GM19438 (cell line): ENCODE measurements at regions not wholly inside any gene's neighbourhood (a gene's known extent, or its start where the extent isn't known, plus 50 kb on each side); places are given as distances from the start of the nearest gene placed in this dataset.
"Not testable (repeated sequence)": the region's sequence is repeated elsewhere in the genome, so short reads cannot be mapped to it uniquely, and the experiment has no call there.

Experiments used
- ATAC-seq: cut with Tn5 transposase; IDR thresholded peaks from one replicate; pipeline ENCODE4 v1.9.1; 2021; ENCODE audit warnings: low read depth; ENCODE audit not compliant: unreplicated experiment

DNA sequence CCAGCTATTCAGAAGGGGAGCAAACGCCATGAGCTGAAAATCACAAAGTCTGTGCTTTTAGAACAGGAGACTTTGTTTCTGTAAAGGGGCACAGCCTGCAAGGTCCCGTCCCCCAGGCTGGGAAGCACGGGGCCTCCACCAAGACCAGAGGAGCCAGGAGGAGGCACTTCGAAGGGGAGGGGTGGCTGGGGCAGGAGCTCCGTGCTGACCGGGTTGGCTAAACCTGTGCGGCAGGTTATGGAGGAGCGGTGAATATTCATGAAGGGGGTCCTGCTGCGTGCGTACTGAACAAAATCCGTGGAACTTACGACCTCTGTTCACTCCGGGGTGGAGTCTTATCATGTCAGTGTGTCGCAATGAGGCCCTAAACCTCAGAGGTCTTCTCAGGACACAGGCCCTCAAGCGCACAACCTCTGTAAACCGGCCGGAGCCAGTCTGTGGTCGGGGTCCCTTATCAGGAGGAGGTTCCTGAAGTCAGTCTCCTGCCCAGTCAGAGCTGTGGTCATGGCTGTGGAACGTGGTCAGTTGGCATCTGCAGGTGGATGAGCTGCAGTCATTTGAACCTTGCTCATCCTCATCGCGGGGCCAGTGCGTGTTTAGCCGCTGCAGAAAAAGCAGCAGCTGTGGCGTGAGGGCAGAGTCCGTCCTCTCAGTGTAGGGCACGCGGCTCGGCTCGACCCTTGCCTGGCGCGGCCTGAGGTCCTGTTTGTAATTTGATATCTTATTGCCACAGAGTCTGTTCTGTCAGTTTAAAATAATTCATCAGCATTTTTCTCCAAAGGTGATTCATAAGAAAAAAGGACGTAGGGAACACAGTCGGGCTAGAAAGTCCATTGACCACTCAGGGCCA lies 5507.7 kb upstream of the TPTE start:
- ATAC-seq = not testable (repeated sequence)

DNA sequence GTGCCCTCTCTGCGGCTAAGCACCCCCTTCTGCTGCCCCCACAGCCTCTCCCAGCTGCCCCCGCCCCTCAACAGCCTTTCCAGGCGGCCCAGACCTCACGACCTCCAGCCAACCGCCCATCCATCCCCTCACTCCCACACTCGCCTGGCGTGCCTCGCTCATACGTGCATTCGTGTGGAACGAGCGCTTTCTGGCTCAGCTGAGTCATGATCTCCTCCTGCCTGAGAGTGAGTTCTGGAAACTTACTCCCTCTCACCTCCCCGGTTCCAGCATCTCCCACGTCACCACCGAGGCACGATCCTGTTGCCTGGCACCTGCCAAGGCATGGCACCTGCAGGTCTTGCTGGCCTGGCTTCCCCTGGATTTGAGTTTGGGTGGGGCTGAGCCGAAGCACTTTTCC lies 5506.2 kb upstream of the TPTE start:
- ATAC-seq = not testable (repeated sequence)

DNA sequence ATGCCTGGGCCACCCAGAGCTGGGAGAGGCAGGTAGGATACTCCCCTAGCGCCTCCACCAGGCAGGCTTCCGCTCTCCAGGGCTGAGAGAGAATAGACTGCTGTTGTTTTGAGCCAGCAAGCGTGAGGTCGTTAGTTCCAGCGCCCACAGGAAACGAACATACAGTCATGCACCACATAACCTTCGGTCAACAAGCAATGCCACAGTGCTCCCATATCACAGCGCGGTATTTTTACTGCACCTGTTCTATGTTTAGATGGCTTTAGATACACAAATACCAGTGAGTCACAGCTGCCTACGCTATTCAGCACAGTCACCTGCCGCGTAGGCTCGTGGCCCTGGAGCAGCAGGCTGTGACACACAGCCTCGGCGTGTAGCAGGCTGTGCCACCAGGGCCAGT lies 5502.3 kb upstream of the TPTE start:
- not testable (repeated sequence) for ATAC-seq

DNA sequence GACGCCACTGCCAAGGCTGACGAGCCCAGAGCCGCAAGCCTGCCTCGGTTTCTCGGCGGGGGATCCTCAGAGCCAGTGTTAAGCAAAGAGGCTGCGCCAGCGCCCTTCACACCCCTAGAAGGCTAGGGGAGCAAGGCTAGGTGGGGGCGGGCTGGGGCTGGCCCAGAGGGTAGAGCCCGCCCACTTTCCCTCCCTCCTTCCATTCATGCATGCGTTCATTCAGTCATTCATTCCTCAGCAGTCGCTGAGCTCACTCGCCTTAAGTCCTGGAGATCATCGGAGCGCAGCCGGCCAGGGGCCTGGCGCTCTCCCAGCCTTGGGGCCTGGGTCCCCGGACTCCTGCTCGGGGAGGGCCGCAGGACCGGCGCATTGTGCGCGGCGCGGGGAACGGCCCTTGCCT lies 5499.6 kb upstream of the TPTE start:
- not testable (repeated sequence) for ATAC-seq

DNA sequence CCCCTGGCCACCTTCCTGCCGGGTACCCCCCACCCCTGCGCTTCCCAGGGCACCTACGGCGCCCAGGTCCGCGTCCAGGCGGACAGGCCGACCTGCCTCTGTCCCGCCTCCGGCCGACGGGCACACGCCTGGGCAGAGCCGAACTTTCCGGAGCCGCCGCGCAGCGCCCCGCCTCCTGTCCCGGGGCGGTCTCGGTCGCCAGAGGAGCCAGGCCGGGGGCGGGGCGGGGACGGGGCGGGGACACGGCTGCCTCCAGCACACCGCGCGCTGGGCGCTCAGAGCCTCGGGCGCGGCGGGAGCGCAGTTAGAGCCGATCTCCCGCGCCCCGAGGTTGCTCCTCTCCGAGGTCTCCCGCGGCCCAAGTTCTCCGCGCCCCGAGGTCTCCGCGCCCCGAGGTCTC lies 5499.1 kb upstream of the TPTE start:
- not testable (repeated sequence) for ATAC-seq

DNA sequence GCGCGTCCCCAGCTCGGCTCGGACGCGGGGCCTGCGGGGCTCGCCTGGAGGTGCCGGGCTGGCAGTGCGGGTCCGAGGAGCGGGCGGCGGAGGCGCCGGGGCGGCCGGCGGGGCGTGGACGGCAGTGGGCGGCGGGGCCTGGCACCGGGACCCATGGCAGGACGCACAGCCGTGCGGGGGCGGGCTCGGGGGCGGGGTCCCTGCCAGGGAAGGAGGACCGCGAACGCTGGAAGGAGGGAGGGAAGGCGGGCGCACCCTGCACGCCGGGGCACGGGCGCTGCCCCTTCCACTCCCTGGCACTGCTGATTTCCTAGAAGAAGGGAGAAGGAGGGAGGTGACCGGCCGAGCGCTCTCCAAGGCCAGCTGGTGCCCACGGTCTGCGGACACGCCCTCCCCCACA lies 5498.6 kb upstream of the TPTE start:
- ATAC-seq = not testable (repeated sequence)

DNA sequence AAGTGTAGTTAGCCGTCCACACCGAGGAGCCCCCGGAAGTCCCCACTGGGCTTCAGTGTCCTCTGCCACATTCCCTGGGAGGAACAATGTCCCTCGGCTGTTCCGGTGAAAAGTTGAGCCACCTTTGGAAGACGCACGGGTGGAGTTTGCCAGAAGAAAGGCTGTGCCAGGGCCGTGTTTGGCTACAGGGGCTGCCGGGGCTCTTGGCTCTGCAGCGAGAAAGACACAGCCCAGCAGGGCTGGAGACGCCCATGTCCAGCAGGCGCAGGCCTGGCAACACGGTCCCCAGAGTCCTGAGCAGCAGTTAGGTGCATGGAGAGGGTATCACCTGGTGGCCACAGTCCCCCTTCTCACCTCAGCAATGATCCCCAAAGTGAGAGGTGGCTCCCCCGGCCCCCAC lies 5486.2 kb upstream of the TPTE start:
- ATAC-seq = not testable (repeated sequence)

DNA sequence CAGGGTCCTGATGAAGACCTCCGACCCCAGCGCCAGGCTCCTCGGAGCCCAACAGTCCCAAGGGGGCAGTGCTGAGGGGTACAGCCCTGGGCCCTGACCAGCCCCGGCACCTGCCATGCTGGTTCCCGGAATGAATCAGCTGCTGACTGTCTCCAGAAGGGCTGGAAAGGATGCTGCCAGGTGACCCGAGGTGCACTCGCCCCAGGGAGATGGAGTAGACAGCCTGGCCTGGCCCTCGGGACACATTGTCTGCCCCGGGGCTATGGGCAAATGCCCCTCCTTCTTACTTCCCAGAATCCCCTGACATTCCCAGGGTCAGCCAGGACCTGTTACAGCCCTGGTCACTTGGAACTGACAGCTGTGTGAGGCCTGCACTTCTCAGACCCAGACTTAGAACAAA lies 5485.8 kb upstream of the TPTE start:
- ATAC-seq = not testable (repeated sequence)

DNA sequence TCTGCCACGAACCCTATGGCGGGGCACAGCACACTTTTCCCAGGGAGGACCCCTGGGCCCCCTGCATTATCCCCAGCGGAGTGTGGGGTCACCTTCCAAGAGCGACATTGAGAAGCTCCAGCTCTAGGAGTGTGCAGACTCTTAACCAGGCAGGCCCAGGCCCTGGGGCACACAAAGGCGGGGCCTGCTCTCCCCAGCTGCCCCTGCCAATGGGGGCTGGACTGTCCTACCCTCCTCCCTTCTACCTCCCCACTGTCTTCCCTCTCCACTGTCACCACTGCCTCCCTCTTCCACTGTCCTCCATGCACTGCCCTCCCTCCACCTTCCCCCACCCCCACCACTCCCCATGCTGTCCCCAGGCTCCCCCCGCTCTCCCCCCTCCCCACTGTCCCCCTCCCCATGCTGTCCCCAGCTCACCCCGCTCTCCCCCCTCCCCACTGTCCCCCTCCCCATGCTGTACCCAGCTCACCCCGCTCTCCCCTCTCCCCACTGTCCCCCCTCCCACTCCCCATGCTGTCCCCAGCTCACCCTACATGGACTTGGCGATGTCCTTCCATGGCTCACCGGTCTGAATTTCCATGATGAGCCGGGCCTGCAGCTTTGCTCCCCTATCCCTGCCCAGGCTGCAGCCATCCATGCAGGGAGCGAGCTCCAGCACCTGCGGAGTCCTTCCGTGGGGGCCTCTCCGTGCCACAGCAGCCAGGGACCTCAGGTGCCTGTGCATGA lies 5483.6 kb upstream of the TPTE start:
- ATAC-seq = not testable (repeated sequence)

DNA sequence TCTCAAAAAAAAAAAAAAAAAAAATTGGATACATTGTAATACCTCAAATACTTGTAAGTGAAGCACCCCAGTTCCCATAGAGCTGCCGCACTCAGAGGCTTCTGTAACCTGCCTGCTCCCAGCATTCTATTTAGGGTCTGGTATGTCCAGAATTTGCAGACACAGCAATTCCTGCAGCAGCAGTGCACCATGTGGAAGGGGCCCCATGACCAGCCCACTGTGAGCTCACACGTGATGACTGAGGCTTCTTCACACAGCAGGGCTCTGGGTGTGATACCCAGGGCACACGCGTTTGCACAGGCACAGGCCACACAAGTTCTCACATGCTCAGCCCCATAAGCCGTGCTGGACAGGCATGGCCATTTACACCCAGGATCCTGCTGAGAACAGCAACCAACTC lies 5481.5 kb upstream of the TPTE start:
- ATAC-seq = not testable (repeated sequence)

DNA sequence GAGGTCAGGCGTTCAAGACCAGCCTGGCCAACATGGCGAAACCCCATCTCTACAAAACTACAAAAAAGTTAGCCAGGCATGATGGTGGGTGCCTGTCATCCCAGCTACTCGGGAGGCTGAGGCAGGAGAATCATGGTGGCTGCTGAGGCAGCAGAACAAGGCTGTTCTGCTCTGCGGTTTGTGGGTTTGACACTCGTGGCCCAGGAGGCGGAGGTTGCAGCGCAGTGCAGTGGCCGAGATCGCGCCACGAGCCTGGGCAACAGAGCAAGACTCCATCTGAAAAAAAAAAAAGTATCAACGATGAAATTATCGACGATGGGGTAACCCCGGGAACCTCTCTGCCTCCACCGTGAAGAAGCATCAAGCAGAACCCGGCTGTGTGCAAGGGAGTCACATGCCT lies 5478.8 kb upstream of the TPTE start:
- ATAC-seq = not testable (repeated sequence)

DNA sequence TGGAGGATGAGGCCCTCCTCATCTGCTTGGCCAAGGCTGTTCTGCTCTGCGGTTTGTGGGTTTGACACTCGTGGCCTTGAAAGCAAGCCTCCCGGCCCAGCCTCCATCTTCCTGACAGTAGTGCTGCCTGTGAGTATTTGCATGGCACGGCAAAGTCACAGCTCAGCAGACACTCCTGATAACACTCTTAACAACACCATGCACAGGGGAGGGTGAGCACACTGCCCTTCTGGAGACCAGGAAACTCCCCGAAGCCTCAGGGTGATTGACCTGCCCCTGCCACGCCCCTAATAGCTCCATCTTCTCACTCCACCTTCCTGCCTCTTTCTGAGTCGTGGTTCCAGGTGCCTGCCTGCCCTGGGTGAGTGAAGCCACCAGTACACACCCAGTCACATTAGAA lies 5476.6 kb upstream of the TPTE start:
- ATAC-seq = not testable (repeated sequence)

DNA sequence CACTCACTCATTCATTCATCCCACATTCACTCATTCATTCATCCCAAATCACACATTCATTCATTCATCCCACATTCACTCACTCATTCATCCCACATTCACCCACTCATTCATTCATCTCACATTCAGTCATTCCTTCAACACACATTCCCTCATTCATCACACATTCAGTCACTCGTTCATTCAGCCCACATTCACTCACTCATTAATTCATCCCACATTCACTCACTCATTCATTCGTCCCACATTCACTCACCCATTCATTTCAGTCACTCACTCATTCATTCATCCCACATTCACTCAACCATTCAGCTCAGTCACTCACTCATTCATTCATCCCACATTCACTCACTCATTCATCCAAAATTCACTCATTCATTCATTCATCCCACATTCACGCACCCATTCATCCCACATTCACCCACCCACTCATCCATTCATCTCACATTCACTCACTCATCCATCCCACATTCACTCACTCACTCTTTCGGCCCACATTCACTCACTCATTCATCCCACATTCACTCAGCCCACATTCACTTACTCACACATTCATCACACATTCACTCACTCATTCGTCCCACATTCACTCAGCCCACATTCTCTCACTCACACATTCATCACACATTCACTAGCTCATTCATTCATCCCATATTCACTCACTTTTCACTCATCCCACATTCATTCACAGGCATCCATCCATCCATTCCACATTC lies 5469.9 kb upstream of the TPTE start:
- not testable (repeated sequence) for ATAC-seq

DNA sequence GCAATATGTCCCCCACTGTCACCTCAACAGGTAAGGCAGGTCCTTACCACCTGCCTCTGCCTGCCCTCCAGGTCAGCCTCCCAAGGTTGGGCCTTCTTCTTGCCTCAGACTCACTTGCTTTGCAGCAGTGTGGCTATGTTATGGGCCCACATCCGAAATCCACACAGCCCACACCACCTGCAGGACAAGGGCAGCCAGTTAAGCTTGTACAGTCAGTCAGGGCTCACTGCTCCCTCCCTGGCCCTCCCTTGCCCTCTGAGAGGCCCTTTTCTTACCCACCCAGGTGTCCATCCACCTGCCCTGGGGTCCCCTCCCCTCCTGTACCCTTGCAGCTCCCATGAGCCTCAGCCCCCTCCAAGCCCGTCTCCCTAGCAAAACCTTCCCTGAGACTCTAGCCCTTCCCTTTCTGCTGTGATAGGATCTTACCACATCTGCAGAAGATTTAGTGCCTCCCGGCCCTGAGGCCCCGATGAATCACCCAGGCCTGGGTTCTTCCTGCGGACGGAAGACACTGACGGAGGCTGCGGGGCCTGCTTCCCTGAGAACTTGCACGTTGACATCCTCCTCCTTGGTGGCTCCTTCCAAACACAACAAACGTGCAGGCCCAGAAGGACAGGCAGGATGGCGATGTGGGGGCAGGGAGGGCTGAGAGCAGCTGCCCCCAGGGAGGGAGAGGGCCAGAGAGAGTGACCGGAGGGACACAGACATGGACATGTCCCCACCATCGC lies 5466.2 kb upstream of the TPTE start:
- ATAC-seq = not testable (repeated sequence)

DNA sequence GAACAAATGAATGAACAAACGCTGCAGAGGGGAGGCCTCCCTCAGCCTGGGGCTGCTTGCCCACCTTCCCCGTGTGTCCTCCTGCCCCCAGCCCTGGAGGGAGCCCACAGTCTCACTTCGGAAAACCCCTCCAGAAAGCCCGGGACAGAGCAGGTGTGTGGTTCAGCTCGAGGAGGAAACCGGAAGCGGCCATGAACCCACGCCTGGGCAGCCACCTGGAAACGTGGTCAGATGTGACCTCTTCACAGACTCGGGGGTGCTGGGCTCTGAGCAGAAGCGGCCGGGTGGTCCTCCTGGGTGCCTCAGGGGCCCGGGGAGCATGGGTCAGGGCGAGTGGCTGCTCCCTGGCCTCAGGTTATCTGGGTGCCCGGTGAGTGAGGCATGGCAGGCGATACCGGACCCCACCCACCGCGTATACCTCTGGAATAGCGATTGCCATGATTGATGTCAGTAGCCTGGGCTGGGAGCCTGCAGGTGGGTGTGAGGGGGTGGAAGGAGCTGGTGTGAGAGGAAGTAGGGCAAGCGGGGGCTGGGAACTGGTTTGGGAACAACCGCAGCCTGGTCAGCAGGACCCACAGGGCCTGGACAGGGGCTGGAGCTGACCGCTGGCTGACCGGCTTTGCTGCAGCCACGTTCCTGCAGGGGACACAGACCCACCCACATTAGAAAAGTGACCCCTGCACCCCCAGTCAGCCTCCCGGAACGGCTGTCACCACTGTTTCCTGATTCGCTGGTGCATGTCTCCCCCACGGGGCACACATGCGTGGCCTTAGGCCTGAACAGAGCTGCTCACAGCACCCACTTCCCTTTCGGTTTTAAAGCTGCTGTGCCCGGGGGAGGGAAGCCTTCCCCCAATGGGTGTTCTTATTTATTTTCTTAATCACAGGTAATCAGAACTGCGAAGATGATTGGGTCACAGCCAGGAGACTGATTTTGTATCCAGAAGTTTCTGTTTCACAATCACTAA lies 5465.1 kb upstream of the TPTE start:
- ATAC-seq = not testable (repeated sequence)

DNA sequence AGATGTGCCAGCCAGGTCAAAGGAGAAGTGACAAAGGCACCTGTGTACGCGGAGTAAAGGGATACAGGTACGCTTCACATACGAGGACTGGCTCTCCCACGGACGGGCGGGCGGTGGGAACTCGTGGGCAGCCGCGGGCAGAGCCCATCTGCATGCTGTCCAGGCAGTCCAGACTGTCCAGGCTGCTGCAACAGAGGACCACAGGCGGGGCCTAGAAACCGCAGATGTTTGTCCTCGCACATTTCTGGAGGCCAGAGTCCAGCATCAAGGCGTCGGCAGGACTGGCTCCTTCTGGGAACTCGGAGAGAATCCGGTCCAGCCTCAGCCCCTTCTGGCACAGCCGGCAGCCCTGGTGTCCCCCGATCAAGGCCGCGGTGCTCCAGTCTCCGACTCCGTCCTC lies 5464.3 kb upstream of the TPTE start:
- ATAC-seq = not testable (repeated sequence)

DNA sequence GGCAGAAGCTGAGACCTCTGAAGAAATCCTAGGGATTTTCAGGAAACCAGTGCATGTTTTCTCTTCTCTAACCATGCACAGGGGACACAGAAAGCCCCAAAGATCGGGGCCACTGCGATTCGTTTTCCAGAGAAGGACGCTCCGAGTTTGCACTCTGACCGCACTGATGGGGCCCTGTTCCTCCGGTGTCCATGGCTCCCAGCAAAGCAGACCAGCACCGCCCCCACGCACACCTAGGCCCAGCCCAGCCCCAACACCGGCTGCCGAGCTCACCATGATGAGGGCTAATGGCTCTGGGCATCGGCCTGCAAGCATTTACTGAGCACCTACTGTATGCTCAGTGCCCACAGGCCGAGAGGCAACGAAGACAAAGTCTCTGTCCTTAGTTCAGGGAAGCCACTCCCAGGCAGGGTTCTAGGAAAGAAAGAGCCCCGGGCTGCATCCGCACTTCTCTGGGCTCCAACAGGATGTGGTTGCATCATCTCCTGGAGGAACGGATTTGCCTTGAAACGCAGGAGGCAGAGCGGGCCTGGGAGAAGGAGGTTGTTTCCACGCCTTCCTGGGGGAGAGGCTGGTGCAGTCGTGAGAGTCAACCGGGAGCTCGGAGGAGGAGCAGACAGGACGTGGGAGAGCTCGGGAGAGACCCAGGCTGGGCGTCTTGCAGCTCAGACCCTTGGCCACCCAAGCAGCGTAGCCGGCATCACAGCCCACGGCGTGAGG lies 5460.9 kb upstream of the TPTE start:
- ATAC-seq = not testable (repeated sequence)

DNA sequence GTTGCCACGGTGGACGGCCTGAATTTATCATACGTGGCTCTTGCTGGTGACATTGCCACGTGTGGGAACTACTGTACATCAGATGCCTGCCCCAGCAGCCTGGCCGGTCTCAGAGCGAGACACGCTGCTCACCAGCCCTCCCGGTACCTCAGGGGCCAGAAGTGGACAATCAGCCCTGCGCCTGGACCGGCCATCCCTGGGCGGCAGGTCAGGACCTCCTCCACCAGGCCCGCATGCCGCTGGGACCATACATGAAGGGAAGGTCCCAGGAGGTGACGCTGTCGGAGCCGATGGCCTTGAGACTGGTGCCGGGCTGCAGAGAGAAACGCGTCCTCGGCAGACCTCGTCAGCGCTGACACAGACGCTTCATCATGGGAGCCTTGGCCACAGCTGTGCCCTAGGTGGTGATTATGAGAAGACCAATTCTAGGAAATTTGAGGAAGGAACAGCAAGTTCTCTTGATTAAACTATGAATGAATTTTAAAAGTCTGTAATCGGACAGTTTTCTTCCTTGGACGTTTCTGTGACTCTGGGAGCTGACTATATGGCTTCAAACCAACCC lies 5456.7 kb upstream of the TPTE start:
- ATAC-seq = not testable (repeated sequence)
